ENCODE measurements at regions not wholly inside any gene's neighbourhood (a gene's known extent, or its start where the extent isn't known, plus 50 kb on each side); places are given as distances from the start of the nearest gene placed in this dataset.

- POLR2A ChIA-PET: no interaction called here
- Mint-ChIP-seq H3K27ac (no peak overlapping the region), H3K9me3 (no peaks in the 10 kb centered on the region), H3K4me1 (ENCODE audit: low read depth) (no peaks in the 10 kb centered on the region), H3K36me3 (ENCODE audit: low read depth) (no peaks in the 10 kb centered on the region), H3K27me3 (peaks cover 24% of the 10 kb centered on the region), H3K4me3 (no peak overlapping the region)
- CTCF ChIA-PET: no interaction called here
- DNase-seq (no peak), ATAC-seq (no peak)
- intact Hi-C loops (cut with micrococcal nuclease): no loop called here
- TF ChIP-seq, protein P1, sequence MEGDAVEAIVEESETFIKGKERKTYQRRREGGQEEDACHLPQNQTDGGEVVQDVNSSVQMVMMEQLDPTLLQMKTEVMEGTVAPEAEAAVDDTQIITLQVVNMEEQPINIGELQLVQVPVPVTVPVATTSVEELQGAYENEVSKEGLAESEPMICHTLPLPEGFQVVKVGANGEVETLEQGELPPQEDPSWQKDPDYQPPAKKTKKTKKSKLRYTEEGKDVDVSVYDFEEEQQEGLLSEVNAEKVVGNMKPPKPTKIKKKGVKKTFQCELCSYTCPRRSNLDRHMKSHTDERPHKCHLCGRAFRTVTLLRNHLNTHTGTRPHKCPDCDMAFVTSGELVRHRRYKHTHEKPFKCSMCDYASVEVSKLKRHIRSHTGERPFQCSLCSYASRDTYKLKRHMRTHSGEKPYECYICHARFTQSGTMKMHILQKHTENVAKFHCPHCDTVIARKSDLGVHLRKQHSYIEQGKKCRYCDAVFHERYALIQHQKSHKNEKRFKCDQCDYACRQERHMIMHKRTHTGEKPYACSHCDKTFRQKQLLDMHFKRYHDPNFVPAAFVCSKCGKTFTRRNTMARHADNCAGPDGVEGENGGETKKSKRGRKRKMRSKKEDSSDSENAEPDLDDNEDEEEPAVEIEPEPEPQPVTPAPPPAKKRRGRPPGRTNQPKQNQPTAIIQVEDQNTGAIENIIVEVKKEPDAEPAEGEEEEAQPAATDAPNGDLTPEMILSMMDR (IDR thresholded peaks at IDR 0.05): no peak
Observed at GRCh38 chr13:106352850-106353249, 182.6 kb downstream of the EFNB2 start.

DNA sequence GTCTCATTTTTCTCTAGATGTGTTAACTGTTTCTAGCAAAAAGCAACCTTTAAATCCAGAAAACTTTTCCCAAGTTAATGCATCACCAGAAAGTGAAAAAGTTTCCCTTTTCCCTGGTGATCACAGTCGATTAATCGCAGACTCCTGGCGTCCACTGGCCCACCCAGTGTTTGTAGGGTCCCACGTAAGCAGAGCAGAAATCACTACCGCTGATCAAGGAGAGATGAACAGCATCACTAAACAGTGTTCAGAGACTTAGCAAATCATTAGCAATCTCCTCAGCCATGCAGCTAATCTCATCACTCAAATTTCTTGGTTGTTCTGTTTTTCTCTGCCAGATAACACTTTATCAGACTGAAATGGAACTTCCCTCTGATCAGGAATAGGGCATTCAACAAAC, 184.2 kb downstream of the EFNB2 start:
- no peak for ATAC-seq
- POLR2A ChIA-PET: no interaction called here

DNA sequence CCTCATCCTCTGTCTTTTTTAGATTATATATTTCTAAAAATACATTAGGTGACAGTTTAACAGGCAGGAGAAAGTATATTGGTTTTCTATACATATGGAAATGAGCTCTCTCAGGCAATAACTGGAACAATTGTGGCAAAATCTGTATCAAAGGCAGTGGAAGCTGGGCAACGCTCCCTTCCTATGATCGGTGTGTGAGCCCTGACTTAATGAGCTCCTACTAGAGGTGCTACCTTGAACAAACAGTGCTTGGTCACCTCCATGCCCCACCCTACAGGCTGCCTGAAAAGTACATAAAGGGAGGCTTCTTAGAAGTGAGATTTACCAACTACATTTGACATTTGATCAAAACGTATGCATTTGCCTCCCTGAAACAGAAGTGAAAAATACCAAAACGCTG, 185.3 kb downstream of the EFNB2 start:
- DNase-seq: no peak
- Mint-ChIP-seq H3K9me3 (no peaks in the 10 kb centered on the region), H3K27me3 (peaks cover 27% of the 10 kb centered on the region), H3K4me1 (ENCODE audit: low read depth) (no peaks in the 10 kb centered on the region), H3K36me3 (ENCODE audit: low read depth) (no peaks in the 10 kb centered on the region), H3K4me3 (no peak overlapping the region), H3K27ac (no peak overlapping the region)
- CTCF ChIA-PET: no interaction called here
- TF ChIP-seq, protein P1 (IDR thresholded peaks at IDR 0.05): no peak
- POLR2A ChIA-PET: interaction anchor here (0.5 kb wide), 1 partner anchor 187 kb away, joined by 4 read pairs; no protein-coding TSS in a partner anchor
- no peak for ATAC-seq
- intact Hi-C loops (cut with micrococcal nuclease): no loop called here

More for the DNA sequence above, 184.2 kb downstream of the EFNB2 start:
- intact Hi-C loops (cut with micrococcal nuclease): no loop called here
- Mint-ChIP-seq H3K36me3 (ENCODE audit: low read depth) (no peaks in the 10 kb centered on the region), H3K9me3 (no peaks in the 10 kb centered on the region), H3K4me1 (ENCODE audit: low read depth) (no peaks in the 10 kb centered on the region), H3K27ac (no peak overlapping the region), H3K4me3 (no peak overlapping the region), H3K27me3 (peaks cover 25% of the 10 kb centered on the region)
- no peak for DNase-seq
- CTCF ChIA-PET: no interaction called here
- TF ChIP-seq, protein P1 (IDR thresholded peaks at IDR 0.05): no peak

DNA sequence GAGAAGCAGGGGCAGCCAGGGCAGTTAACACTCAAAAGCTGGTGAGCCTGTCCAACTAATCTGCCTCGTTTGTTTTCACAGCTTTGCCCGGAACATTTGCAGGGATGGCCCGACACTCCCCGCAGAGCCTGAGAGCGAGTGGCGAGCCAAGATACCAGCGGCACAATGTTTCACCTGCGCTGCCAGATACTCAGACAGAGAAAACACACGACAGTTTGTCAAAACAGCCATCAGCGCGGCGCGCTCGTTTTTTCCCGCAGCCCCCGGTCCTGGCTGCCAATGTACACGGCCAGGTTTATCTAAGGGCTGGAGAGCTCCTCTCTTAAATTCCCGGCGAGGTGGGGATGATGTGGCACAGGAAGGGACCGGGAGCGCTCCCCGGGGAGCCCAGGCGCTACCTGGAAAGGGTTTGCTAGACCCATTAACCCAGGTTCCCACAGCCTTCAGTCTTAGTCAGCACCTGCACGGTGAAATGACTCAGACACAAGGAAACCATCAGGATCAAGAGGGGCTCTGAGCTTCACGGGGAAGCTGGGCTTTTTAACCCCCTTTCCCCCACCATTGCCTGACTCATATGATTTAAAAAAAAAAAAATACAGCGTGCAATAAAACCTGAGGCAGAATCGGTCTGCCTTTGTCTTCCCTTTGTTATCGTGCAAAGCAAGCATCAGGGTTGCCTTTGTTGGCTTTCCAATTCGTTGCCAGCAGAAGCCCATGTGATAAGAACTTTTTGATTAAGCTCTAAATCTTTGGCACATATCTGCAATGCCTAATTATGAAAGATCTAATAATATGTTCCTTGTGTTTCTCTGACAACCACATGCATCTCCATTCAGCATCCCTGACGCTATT, 186.2 kb downstream of the EFNB2 start:
- Mint-ChIP-seq H3K4me1 (ENCODE audit: low read depth) (no peaks in the 10 kb centered on the region), H3K27me3 (peaks cover 27% of the 10 kb centered on the region), H3K27ac (no peak overlapping the region), H3K9me3 (no peaks in the 10 kb centered on the region), H3K36me3 (ENCODE audit: low read depth) (no peaks in the 10 kb centered on the region), H3K4me3 (no peak overlapping the region)
- TF ChIP-seq, protein P1 (IDR thresholded peaks at IDR 0.05): no peak
- ChIA-PET POLR2A (interaction anchor here (0.5 kb wide), 1 partner anchor 186 kb away, joined by 4 read pairs; no protein-coding TSS in a partner anchor), CTCF (no interaction called here)
- ATAC-seq: no peak
- no peak for DNase-seq
- intact Hi-C loops (cut with micrococcal nuclease): no loop called here

GRCh38 chr13:106348075-106348840, 187.2 kb downstream of the EFNB2 start:
- Mint-ChIP-seq H3K4me1 (ENCODE audit: low read depth) (no peaks in the 10 kb centered on the region), H3K4me3 (no peak overlapping the region), H3K9me3 (no peaks in the 10 kb centered on the region), H3K27ac (no peak overlapping the region), H3K27me3 (peaks cover 25% of the 10 kb centered on the region), H3K36me3 (ENCODE audit: low read depth) (no peaks in the 10 kb centered on the region)
- ChIA-PET CTCF (no interaction called here), POLR2A (no interaction called here)
- TF ChIP-seq, protein P1 (IDR thresholded peaks at IDR 0.05): no peak
- DNase-seq (no peak), ATAC-seq (no peak)
- intact Hi-C loops (cut with micrococcal nuclease): no loop called here

All from activated CD8-positive, alpha-beta T cell treated with anti-CD3 and anti-CD28 coated beads for 36 hours (primary cell).